Heart right ventricle (tissue), 16 donors: ENCODE measurements at regions not wholly inside any gene's neighbourhood (a gene's known extent, or its start where the extent isn't known, plus 50 kb on each side); places are given as distances from the start of the nearest gene placed in this dataset.

Experiments used
- ATAC-seq, 8 donors: fragments of 200-7000 bp; cut with Tn5 transposase; one replicate each; pipeline ENCODE4 v1.9.1; 2020; ENCODE audit warnings: mild to moderate bottlenecking in 8 of 8, moderate library complexity in 8 of 8, moderate number of reproducible peaks in 1 of 8
- DNase-seq, 2 donors: peaks; one replicate each; pipeline ENCODE4 v3.0.0-alpha.2; 2020
- H3K27ac ChIP-seq, 10 donors: fragments of 200-600 bp; sonication (generic) in 2 of 10; one replicate each; pipeline versions ENCODE4 v1.5.0 to v1.8.0; 2020 to 2022; ENCODE audit warnings: mild to moderate bottlenecking in 3 of 10
- H3K27me3 ChIP-seq, 7 donors: fragments of 200-600 bp; one replicate each; pipeline ENCODE4 v1.8.0; 2021 to 2022; ENCODE audit warnings: mild to moderate bottlenecking in 2 of 7
- H3K36me3 ChIP-seq, 9 donors: fragments of 200-600 bp; sonication (generic) in 1 of 9; one replicate each; pipeline versions ENCODE4 v1.5.0 to v1.8.0; 2020 to 2022; ENCODE audit warnings: mild to moderate bottlenecking in 2 of 9
- H3K4me1 ChIP-seq, 9 donors: fragments of 200-600 bp; sonication (generic) in 1 of 9; one replicate each; pipeline versions ENCODE4 v1.5.0 to v1.8.0; 2020 to 2022; ENCODE audit warnings: mild to moderate bottlenecking in 4 of 9
- H3K4me3 ChIP-seq, 10 donors: fragments of 200-600 bp; sonication (generic) in 2 of 10; one replicate each; pipeline versions ENCODE4 v1.5.0 to v1.8.0; 2020 to 2022; ENCODE audit warnings: mild to moderate bottlenecking in 7 of 10, moderate library complexity in 2 of 10
- H3K9me3 ChIP-seq, 11 donors: fragments of 200-600 bp in 10 of 11; sonication (generic) in 2 of 11; one replicate each; pipeline versions ENCODE4 v1.5.0 to v1.8.0; 2013 to 2022; ENCODE audit warnings: mild to moderate bottlenecking in 2 of 11, control low read depth in 1 of 11, moderate library complexity in 1 of 11
- WGBS, 2 donors: extraction: QIAGEN DNeasy Blood & Tissue Kit; methylation state at CpG; one replicate each; pipeline ENCODE4 v1.1.7; 2013; ENCODE audit warnings: inconsistent platforms in 1 of 2; 5-methylcytosine and 5-hydroxymethylcytosine counted together
- intact Hi-C, 10 donors: fragments of 100-400 bp; cut with DNase I; formaldehyde crosslinking; loops; one replicate each; pipeline versions ENCODE4 v1.11.1 to v1.14.2; 2022
- TF ChIP-seq, protein P1 (sequence below), 9 donors: fragments of 200-600 bp; sonication (generic) in 2 of 9; IDR thresholded peaks; one replicate each; pipeline versions ENCODE4 v1.5.0 to v1.8.0; 2021 to 2022; ENCODE audit warnings: antibody characterized with exemption in 9 of 9, mild to moderate bottlenecking in 5 of 9, moderate library complexity in 1 of 9
- donor health status: Arrhythmogenic right ventricular cardiomyopathy.
- donor health status: ischemic (EF 13 %, LVEDD 7.1; RV severe dilation, severe dysfunction).
- donor health status: healthy with polysubstance abuse.
- donor health status: DM: no; HTN: yes; CAD: no.
- donor health status: DM: no; HTN: no; CAD: no.
- donor health status: ischemic (EF 25% LVEDD 6.9; RV normal size, moderate dysfunction).
- donor health status: ischemic (EF 25% LVEDD 5.7; RV mildly dilated, moderate dysfunction).
- donor health status: healthy.
- donor health status: DM: yes; HTN: yes; CAD: no.
- donor health status: Ischemic cardiomyopathy.
- donor health status: ischemic (EF 35%, LVEDD 5.7; RV mildly dilated, moderate dysfunction).
- donor health status: nonischemic (EF 11% LVEDD 7.7; RV severe dilation, severe dysfunction).
- donor health status: DM: yes; HTN: yes; CAD: no.
- donor health status: PGD.
- donor health status: ischemic (EF 29% LVEDD 5.4; RV normal size, mild dysfunction).
- donor health status: nonischemic (EF 23%, LVEDD 6.1; RV moderate dilation, normal function).

DNA sequence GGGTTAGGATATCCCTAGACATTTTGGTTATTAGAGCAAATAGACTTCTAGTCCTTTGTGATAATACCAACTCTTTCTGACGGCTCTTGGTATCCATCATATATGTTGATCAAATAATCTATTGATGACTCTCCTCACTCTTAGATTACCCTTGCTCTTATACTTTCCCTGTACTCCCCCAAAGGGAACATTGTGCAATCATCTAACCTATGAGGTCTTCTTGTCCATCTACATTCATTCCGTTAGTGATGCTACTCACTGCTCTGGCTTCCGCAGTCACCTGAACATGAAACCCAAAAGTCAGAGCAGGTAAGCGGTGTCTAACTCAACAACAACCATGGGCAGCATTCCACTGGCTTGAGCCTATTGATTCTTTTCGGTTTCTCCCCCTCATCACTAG is 223.7 kb upstream of the SALL1 start:
- ATAC-seq = no peak
- Histone ChIP-seq H3K27ac (no peak overlapping the region), H3K36me3 (no peaks in the 10 kb centered on the region), H3K4me1 (no peaks in the 10 kb centered on the region), H3K4me3 (no peak overlapping the region), H3K9me3 (no peaks in the 10 kb centered on the region), H3K27me3 (peaks cover 0 to 3% (median 0%) of the 10 kb centered on the region in 7 donors)
- TF ChIP-seq, protein P1, sequence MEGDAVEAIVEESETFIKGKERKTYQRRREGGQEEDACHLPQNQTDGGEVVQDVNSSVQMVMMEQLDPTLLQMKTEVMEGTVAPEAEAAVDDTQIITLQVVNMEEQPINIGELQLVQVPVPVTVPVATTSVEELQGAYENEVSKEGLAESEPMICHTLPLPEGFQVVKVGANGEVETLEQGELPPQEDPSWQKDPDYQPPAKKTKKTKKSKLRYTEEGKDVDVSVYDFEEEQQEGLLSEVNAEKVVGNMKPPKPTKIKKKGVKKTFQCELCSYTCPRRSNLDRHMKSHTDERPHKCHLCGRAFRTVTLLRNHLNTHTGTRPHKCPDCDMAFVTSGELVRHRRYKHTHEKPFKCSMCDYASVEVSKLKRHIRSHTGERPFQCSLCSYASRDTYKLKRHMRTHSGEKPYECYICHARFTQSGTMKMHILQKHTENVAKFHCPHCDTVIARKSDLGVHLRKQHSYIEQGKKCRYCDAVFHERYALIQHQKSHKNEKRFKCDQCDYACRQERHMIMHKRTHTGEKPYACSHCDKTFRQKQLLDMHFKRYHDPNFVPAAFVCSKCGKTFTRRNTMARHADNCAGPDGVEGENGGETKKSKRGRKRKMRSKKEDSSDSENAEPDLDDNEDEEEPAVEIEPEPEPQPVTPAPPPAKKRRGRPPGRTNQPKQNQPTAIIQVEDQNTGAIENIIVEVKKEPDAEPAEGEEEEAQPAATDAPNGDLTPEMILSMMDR (IDR thresholded peaks at IDR 0.05) = no peak
- 89 to 93% methylated on average over 5 of the region's 5 CpGs for WGBS, 2 donors
- intact Hi-C loops = no loop called here
- no peak for DNase-seq

DNA sequence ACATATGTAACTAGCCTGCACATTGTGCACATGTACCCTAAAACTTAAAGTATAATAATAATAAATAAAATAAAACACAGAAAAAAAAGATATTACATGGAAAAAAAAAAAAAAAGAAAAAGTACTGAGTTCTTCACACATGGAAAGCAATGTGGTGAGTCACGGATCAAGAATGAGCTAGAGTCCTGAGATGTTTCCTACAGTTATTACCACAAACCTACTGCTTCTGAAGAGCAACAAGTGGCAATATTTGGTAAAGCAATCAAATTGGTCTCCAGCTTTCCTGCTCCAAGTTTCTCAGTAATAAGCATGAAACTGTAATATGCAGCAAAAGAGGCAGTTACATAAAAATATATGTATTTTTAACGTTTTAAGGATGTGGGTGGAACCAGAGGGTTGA is 223.3 kb upstream of the SALL1 start:
- DNase-seq = no peak
- intact Hi-C loops = no loop called here
- H3K27me3 ChIP-seq = peaks cover 0 to 3% (median 0%) of the 10 kb centered on the region in 7 donors
- ATAC-seq = no peak
- no peak overlapping the region for H3K27ac ChIP-seq
- H3K36me3 ChIP-seq = no peaks in the 10 kb centered on the region
- no peaks in the 10 kb centered on the region for H3K9me3 ChIP-seq
- WGBS, 2 donors = 69 to 80% methylated on average over 2 of the region's 2 CpGs
- TF ChIP-seq, protein P1 (IDR thresholded peaks at IDR 0.05) = no peak
- no peaks in the 10 kb centered on the region for H3K4me1 ChIP-seq
- H3K4me3 ChIP-seq = no peak overlapping the region

DNA sequence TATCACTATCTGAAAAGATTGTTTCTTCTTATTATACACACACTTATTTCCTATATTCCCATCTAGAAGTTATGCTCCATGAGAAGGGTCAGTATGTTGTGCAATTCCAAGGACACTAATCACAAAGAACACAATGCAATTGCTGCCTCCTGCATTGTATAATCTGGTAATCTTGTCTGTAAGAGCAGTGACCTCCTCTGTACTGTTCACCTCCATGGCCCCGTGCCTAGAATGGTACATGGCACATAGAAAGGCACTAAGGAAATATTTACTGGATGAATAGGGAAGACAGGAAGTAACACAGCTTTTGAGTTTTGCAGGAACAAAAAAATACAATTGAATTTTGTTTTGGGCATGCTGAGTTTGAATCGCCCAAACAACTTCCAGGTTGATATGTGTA is 214.6 kb upstream of the SALL1 start:
- Histone ChIP-seq H3K4me3 (no peak overlapping the region), H3K27ac (no peak overlapping the region), H3K9me3 (no peaks in the 10 kb centered on the region), H3K27me3 (no peaks in the 10 kb centered on the region), H3K4me1 (no peaks in the 10 kb centered on the region), H3K36me3 (no peaks in the 10 kb centered on the region)
- intact Hi-C loops = no loop called here
- TF ChIP-seq, protein P1 (IDR thresholded peaks at IDR 0.05) = no peak
- ATAC-seq = no peak
- DNase-seq = no peak
- 71 to 81% methylated on average over 2 of the region's 2 CpGs for WGBS, 2 donors

DNA sequence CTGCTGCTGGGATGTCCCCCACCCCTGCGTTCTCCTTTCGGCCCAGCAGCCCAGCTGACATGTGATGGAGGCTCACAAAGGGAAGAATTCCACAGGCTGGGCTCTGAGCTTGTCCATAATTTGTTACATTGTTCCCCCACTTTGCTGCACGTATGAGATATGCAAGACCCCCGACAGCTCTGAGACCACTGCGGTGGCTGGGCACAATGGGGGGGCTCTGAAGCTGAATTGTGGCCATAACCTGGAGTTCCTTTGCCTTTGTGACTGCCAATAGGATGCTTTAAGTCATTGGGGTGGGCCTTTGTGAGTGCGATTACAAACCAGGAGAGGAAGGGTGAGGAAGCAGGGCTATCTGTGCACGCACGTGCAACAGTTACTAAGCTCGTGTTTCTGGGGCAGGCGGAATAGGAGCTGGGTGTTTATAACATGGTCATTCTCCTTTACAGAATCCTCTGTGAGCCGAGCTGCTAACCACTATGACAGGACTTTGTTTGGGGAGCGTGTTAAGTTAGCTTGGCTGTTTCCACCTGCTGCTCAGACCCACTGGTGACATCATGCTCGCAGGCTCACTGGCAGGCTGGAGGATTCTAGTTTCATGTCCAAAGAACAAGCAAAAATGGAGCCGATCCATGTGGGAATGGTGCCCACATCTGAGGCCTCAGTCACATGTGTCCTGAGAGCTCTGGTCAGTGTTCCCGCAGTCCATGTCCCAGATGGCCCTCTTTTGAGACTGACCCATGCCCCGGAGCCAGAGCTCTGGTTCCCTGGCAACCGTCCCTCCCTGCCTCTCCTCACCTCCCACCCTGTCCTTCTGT is 208.3 kb upstream of the SALL1 start:
- H3K27ac ChIP-seq = no peak overlapping the region
- TF ChIP-seq, protein P1 (IDR thresholded peaks at IDR 0.05) = no peak
- H3K4me3 ChIP-seq = no peak overlapping the region
- peaks cover 0 to 3% (median 0%) of the 10 kb centered on the region in 7 donors for H3K27me3 ChIP-seq
- intact Hi-C loops = no loop called here
- ATAC-seq (peak in 4 of 8 donors; percentile 33 to 58 (median 42)), DNase-seq (peak; percentile 13 to 17)
- no peaks in the 10 kb centered on the region for H3K36me3 ChIP-seq
- WGBS, 2 donors = 35 to 38% methylated on average over 17 of the region's 17 CpGs
- H3K4me1 ChIP-seq = no peaks in the 10 kb centered on the region
- no peaks in the 10 kb centered on the region for H3K9me3 ChIP-seq
